Activated CD8-positive, alpha-beta T cell treated with anti-CD3 and anti-CD28 coated beads for 36 hours (primary cell): ENCODE measurements at regions not wholly inside any gene's neighbourhood (a gene's known extent, or its start where the extent isn't known, plus 50 kb on each side); places are given as distances from the start of the nearest gene placed in this dataset.

ENCODE experiments used
- ATAC-seq: fragments of 200-7000 bp; cut with Tn5 transposase; one replicate; pipeline ENCODE4 v1.10.0; 2021; ENCODE audit warnings: mild to moderate bottlenecking, moderate library complexity
- CTCF ChIA-PET: fragments of 350-600 bp; sonication (Branson Sonifier 250); formaldehyde crosslinking; loops from one replicate; lab custom pipeline; 2021; ENCODE audit warnings: antibody characterized with exemption; lab: Charles Lee
- POLR2A ChIA-PET: fragments of 350-600 bp; sonication (Branson Sonifier 250); formaldehyde crosslinking; loops from one replicate; lab custom pipeline; 2021; ENCODE audit warnings: antibody characterized with exemption; lab: Charles Lee
- DNase-seq: peaks from one replicate; pipeline ENCODE4 v3.0.0-alpha.2; 2020
- H3K27ac Mint-ChIP-seq: one replicate; pipeline ENCODE4 v1.8.0; 2021; ENCODE audit warnings: mild to moderate bottlenecking, mixed read lengths
- H3K27me3 Mint-ChIP-seq: one replicate; pipeline ENCODE4 v1.8.0; 2021; ENCODE audit warnings: mixed read lengths
- H3K36me3 Mint-ChIP-seq: one replicate; pipeline ENCODE4 v1.8.0; 2021; ENCODE audit warnings: low read depth, mixed read lengths
- H3K4me1 Mint-ChIP-seq: one replicate; pipeline ENCODE4 v1.8.0; 2021; ENCODE audit warnings: low read depth, mixed read lengths
- H3K4me3 Mint-ChIP-seq: one replicate; pipeline ENCODE4 v1.8.0; 2021; ENCODE audit warnings: mild to moderate bottlenecking, moderate library complexity, mixed read lengths
- H3K9me3 Mint-ChIP-seq: one replicate; pipeline ENCODE4 v1.8.0; 2021; ENCODE audit warnings: mixed read lengths
- CTCF ChIP-seq: fragments of 200-600 bp; IDR thresholded peaks from one replicate; pipeline ENCODE4 v1.8.0; 2022; ENCODE audit warnings: antibody characterized with exemption, mild to moderate bottlenecking
- intact Hi-C: fragments of 100-400 bp; cut with micrococcal nuclease; formaldehyde crosslinking; loops from one replicate; pipeline ENCODE4 v1.10.0; 2022

GRCh38 chr3:67745296-67745695, 90.9 kb upstream of the SUCLG2 start:
- ChIA-PET CTCF (interaction anchor here (1.3 kb wide), 1 partner anchor 8 kb away, joined by 3 read pairs; no protein-coding TSS in a partner anchor), POLR2A (no interaction called here)
- Mint-ChIP-seq H3K27ac (no peak overlapping the region), H3K36me3 (peaks cover 14% of the 10 kb centered on the region), H3K9me3 (peaks cover 11% of the 10 kb centered on the region), H3K4me1 (peaks cover 9% of the 10 kb centered on the region), H3K27me3 (no peaks in the 10 kb centered on the region), H3K4me3 (no peak overlapping the region)
- no peak for TF ChIP-seq CTCF
- DNase-seq = no peak
- intact Hi-C loops = no loop called here
- no peak for ATAC-seq

- Mint-ChIP-seq H3K27ac (no peak overlapping the region), H3K9me3 (peaks cover 10% of the 10 kb centered on the region), H3K4me1 (peaks cover 15% of the 10 kb centered on the region), H3K4me3 (no peak overlapping the region), H3K27me3 (no peaks in the 10 kb centered on the region), H3K36me3 (peaks cover 11% of the 10 kb centered on the region)
- intact Hi-C loops = no loop called here
- POLR2A ChIA-PET = no interaction called here
- CTCF ChIA-PET = no interaction called here
- ATAC-seq = no peak
- no peak for TF ChIP-seq CTCF
- DNase-seq = no peak
These were observed 90.3 kb upstream of the SUCLG2 start for GRCh38 chr3:67744699-67745098.

- intact Hi-C loops = no loop called here
- no peaks in the 10 kb centered on the region for H3K27me3 Mint-ChIP-seq
- H3K9me3 Mint-ChIP-seq = peaks cover 9% of the 10 kb centered on the region
- H3K4me1 Mint-ChIP-seq = peaks cover 50% of the 10 kb centered on the region
- POLR2A ChIA-PET = no interaction called here
- ATAC-seq (no peak), DNase-seq (no peak)
- CTCF ChIA-PET = interaction anchor here (0.9 to 1.5 kb wide), 3 partner anchors 36 to 626 kb away, joined by 3 to 4 read pairs (median 4); no protein-coding TSS in a partner anchor
- H3K27ac Mint-ChIP-seq = no peak overlapping the region
- no peak for TF ChIP-seq CTCF
- peaks cover 7% of the 10 kb centered on the region for H3K36me3 Mint-ChIP-seq
- no peak overlapping the region for H3K4me3 Mint-ChIP-seq
These were observed 85.4 kb upstream of the SUCLG2 start for GRCh38 chr3:67739851-67740250.

GRCh38 chr3:67737906-67738865, 83.8 kb upstream of the SUCLG2 start:
- H3K27ac Mint-ChIP-seq = peak overlapping the region; percentile 75
- no peak for DNase-seq
- POLR2A ChIA-PET = interaction anchor here (0.5 to 0.7 kb wide), 3 partner anchors 9 to 72 kb away, joined by 3 read pairs; no protein-coding TSS in a partner anchor
- ATAC-seq = no peak
- CTCF ChIA-PET = interaction anchor here (1.1 to 1.6 kb wide), 2 partner anchors 8 to 52 kb away, joined by 3 to 5 read pairs; no protein-coding TSS in a partner anchor
- H3K27me3 Mint-ChIP-seq = no peaks in the 10 kb centered on the region
- H3K9me3 Mint-ChIP-seq = peaks cover 11% of the 10 kb centered on the region
- no peak overlapping the region for H3K4me3 Mint-ChIP-seq
- intact Hi-C loops = no loop called here
- peaks cover 50% of the 10 kb centered on the region for H3K4me1 Mint-ChIP-seq
- no peak for TF ChIP-seq CTCF
- peaks cover 9% of the 10 kb centered on the region for H3K36me3 Mint-ChIP-seq

- Mint-ChIP-seq H3K4me1 (peaks cover 50% of the 10 kb centered on the region), H3K9me3 (peaks cover 10% of the 10 kb centered on the region), H3K27me3 (no peaks in the 10 kb centered on the region), H3K27ac (peak overlapping the region; percentile 75), H3K4me3 (no peak overlapping the region), H3K36me3 (peaks cover 6% of the 10 kb centered on the region)
- intact Hi-C loops = no loop called here
- TF ChIP-seq CTCF = no peak
- ATAC-seq = no peak
- DNase-seq = no peak
- ChIA-PET CTCF (interaction anchor here (1.1 to 1.6 kb wide), 2 partner anchors 9 to 53 kb away, joined by 3 to 5 read pairs; no protein-coding TSS in a partner anchor), POLR2A (no interaction called here)
These were observed 82.7 kb upstream of the SUCLG2 start for GRCh38 chr3:67737140-67737539.
